ENCODE measurements at regions not wholly inside any gene's neighbourhood (a gene's known extent, or its start where the extent isn't known, plus 50 kb on each side); places are given as distances from the start of the nearest gene placed in this dataset.

DNA sequence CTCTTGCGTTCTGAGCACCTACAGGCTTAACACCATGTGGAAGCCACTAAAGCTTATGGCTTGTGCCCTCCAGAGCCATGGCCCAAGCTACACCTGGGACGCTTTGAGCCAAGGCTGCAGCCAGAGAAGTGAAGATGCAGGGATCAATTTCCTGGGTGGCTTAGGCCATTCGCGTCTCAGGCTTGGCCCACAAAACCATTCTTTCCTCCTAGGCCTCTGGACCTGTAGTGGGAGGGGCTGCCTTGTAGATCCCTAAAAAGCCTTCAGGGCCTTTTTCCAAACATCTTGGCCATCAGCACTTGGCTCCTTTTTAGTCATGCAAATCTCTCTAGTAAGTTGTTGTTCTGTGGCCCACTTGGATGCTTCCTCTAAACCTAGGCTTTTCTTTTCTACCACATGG lies 401.7 kb upstream of the RUNX1 start:
- Mint-ChIP-seq H3K36me3 (ENCODE audit: insufficient read depth, unreplicated experiment) (no peaks in the 10 kb centered on the region), H3K27ac (ENCODE audit: low read depth, unreplicated experiment) (no peak overlapping the region), H3K4me1 (ENCODE audit: insufficient read depth, unreplicated experiment) (no peaks in the 10 kb centered on the region), H3K27me3 (ENCODE audit: insufficient read depth, unreplicated experiment) (no peaks in the 10 kb centered on the region), H3K4me3 (ENCODE audit: unreplicated experiment) (no peak overlapping the region), H3K9me3 (ENCODE audit: unreplicated experiment) (peaks cover 18% of the 10 kb centered on the region)
- no peak for DNase-seq (ENCODE audit: unreplicated experiment)
- ChIA-PET POLR2A (no interaction called here), CTCF (no interaction called here)
- TF ChIP-seq, protein P1, sequence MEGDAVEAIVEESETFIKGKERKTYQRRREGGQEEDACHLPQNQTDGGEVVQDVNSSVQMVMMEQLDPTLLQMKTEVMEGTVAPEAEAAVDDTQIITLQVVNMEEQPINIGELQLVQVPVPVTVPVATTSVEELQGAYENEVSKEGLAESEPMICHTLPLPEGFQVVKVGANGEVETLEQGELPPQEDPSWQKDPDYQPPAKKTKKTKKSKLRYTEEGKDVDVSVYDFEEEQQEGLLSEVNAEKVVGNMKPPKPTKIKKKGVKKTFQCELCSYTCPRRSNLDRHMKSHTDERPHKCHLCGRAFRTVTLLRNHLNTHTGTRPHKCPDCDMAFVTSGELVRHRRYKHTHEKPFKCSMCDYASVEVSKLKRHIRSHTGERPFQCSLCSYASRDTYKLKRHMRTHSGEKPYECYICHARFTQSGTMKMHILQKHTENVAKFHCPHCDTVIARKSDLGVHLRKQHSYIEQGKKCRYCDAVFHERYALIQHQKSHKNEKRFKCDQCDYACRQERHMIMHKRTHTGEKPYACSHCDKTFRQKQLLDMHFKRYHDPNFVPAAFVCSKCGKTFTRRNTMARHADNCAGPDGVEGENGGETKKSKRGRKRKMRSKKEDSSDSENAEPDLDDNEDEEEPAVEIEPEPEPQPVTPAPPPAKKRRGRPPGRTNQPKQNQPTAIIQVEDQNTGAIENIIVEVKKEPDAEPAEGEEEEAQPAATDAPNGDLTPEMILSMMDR (IDR thresholded peaks at IDR 0.05; ENCODE audit: unreplicated experiment), result no peak
- intact Hi-C loops (cut with micrococcal nuclease), result no loop called here
- no TSS peak for BruUV-seq (replicated peaks)

DNA sequence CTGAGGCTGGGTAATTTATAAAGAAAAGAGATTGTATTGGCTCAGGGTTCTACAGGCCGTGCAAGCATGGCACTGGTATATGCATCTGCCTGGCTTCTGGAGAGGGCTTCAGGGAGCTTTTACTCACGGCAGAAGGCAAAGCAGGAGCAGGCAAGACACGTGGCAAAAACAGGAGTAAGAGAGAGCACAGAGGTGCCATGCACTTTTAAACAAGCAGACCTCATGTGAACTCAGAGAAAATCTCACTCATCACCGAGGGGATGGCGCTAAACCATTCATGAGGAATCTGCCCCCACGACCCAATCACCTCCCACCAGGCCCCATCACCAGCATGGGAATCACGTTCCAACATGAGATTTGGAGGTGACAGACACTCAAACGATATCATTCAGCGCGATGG lies 400.7 kb upstream of the RUNX1 start:
- Mint-ChIP-seq H3K36me3 (ENCODE audit: insufficient read depth, unreplicated experiment) (no peaks in the 10 kb centered on the region), H3K4me3 (ENCODE audit: unreplicated experiment) (no peak overlapping the region), H3K9me3 (ENCODE audit: unreplicated experiment) (peaks cover 18% of the 10 kb centered on the region), H3K27ac (ENCODE audit: low read depth, unreplicated experiment) (no peak overlapping the region), H3K27me3 (ENCODE audit: insufficient read depth, unreplicated experiment) (peaks cover 2% of the 10 kb centered on the region), H3K4me1 (ENCODE audit: insufficient read depth, unreplicated experiment) (no peaks in the 10 kb centered on the region)
- intact Hi-C loops (cut with micrococcal nuclease), result no loop called here
- ChIA-PET POLR2A (no interaction called here), CTCF (no interaction called here)
- TF ChIP-seq, protein P1 (IDR thresholded peaks at IDR 0.05; ENCODE audit: unreplicated experiment), result no peak
- no peak for DNase-seq (ENCODE audit: unreplicated experiment)
- BruUV-seq (replicated peaks), result no TSS peak

DNA sequence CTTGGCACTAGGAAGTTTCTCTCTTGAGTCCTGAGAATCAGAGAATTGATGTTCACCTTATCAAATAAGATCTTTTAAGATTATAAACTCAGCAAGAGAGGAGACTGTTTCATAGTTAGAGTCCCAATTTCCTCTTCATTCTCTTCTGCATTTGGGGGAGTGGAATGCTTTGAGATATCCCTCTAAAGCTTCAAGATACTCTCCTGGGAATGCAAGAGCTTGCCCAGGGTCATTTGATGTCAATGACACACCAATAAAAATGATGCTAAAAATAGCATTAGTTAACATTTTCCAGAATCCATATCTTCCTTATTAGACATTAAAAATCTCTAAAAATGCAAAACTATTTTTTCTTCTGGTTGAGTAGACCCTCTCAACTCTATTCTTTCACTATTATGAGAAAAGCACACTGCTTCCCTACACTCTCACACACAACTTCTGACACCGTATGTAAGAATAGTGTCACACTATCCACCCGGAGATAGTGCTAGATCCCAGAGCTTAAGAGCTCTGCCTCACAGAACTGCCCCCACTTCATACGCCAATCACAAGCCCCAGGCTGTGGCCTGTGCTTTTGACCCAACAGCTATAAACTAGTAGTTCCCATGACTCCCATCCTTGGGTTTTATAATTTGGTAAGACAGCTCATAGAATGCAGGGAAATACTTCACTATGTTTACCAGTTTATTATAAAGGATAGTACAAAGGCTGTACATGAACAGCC lies 399.9 kb upstream of the RUNX1 start:
- peaks cover 10% of the 10 kb centered on the region for H3K27me3 Mint-ChIP-seq (ENCODE audit: insufficient read depth, unreplicated experiment)
- no peaks in the 10 kb centered on the region for H3K36me3 Mint-ChIP-seq (ENCODE audit: insufficient read depth, unreplicated experiment)
- H3K27ac Mint-ChIP-seq (ENCODE audit: low read depth, unreplicated experiment), result no peak overlapping the region
- H3K4me3 Mint-ChIP-seq (ENCODE audit: unreplicated experiment), result no peak overlapping the region
- ChIA-PET POLR2A (interaction anchor here (0.6 kb wide), 1 partner anchor 325 kb away, joined by 3 read pairs; no protein-coding TSS in a partner anchor), CTCF (no interaction called here)
- intact Hi-C loops (cut with micrococcal nuclease), result no loop called here
- TF ChIP-seq, protein P1 (IDR thresholded peaks at IDR 0.05; ENCODE audit: unreplicated experiment), result no peak
- peaks cover 18% of the 10 kb centered on the region for H3K9me3 Mint-ChIP-seq (ENCODE audit: unreplicated experiment)
- H3K4me1 Mint-ChIP-seq (ENCODE audit: insufficient read depth, unreplicated experiment), result no peaks in the 10 kb centered on the region
- no TSS peak for BruUV-seq (replicated peaks)
- no peak for DNase-seq (ENCODE audit: unreplicated experiment)

DNA sequence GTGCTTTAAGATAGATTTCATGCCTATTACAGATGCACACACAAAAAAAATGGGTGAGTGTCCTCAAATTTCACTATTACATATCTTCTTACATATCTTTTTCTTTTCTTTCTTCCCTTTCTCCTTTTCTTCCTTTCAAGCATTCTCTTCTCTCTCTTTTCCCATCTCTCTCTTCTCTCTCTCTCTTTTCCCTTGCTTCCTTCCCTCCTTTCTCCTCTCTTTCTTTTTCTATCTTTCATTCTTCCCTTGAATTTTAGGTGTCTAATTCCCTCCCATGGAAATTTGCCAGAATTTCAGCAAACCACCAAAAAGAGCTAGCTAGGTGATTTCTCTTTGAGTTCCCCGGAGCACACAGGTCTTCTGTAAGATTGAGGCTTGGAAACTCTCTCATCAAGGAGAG lies 395.3 kb upstream of the RUNX1 start:
- Mint-ChIP-seq H3K36me3 (ENCODE audit: insufficient read depth, unreplicated experiment) (no peaks in the 10 kb centered on the region), H3K9me3 (ENCODE audit: unreplicated experiment) (no peaks in the 10 kb centered on the region), H3K4me1 (ENCODE audit: insufficient read depth, unreplicated experiment) (no peaks in the 10 kb centered on the region), H3K27me3 (ENCODE audit: insufficient read depth, unreplicated experiment) (peaks cover 38% of the 10 kb centered on the region), H3K4me3 (ENCODE audit: unreplicated experiment) (no peak overlapping the region), H3K27ac (ENCODE audit: low read depth, unreplicated experiment) (no peak overlapping the region)
- intact Hi-C loops (cut with micrococcal nuclease), result no loop called here
- ChIA-PET POLR2A (interaction anchor here (0.8 kb wide), 1 partner anchor 38 kb away, joined by 4 read pairs; no protein-coding TSS in a partner anchor), CTCF (interaction anchor here (0.7 kb wide), 1 partner anchor 440 kb away, joined by 3 read pairs; no protein-coding TSS in a partner anchor)
- TF ChIP-seq, protein P1 (IDR thresholded peaks at IDR 0.05; ENCODE audit: unreplicated experiment), result no peak
- BruUV-seq (replicated peaks), result no TSS peak
- DNase-seq (ENCODE audit: unreplicated experiment), result no peak

Measured in MCF 10A (cell line).